ENCODE measurements at regions not wholly inside any gene's neighbourhood (a gene's known extent, or its start where the extent isn't known, plus 50 kb on each side); places are given as distances from the start of the nearest gene placed in this dataset.

GRCh38 chr19:31104451-31104850, 244.8 kb downstream of the TSHZ3 start:
- TF ChIP-seq CTCF (IDR thresholded peaks at IDR 0.05; ENCODE audit: insufficient read depth, low read length, poor library complexity, severe bottlenecking) = no peak
- H3K4me3 ChIP-seq (replicated peaks; ENCODE audit: low read depth, low read length) = no peak overlapping the region
- no peaks in the 10 kb centered on the region for H3K27me3 ChIP-seq (replicated peaks; ENCODE audit: control insufficient read depth, insufficient read depth, low read length)
- no peaks in the 10 kb centered on the region for H3K36me3 ChIP-seq (ENCODE audit: control insufficient read depth, insufficient read depth, low read length)
- no peak for DNase-seq (ENCODE audit: extremely low read depth, insufficient read length)

DNA sequence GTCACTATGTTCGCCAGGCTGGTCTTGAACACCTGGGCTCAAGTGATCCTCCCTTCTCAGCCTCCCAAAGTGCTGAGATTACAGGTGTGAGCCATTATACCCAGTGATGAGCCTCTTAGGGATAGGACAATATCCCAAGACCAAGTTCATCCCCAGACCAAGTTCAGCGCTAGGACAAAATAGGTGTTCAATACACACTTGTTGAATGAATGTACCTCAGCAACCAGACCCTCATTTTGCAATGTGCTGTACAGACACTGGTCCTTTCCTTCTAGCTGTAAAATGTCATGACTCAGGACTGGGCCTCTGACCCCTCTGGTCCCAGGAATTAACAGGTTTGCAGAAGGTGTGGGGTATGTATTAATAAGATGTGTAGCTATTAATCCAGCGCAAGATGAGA, 246.0 kb downstream of the TSHZ3 start:
- no peak for TF ChIP-seq CTCF (IDR thresholded peaks at IDR 0.05; ENCODE audit: insufficient read depth, low read length, poor library complexity, severe bottlenecking)
- no peak for DNase-seq (ENCODE audit: extremely low read depth, insufficient read length)
- no peak overlapping the region for H3K4me3 ChIP-seq (replicated peaks; ENCODE audit: low read depth, low read length)
- no peaks in the 10 kb centered on the region for H3K36me3 ChIP-seq (ENCODE audit: control insufficient read depth, insufficient read depth, low read length)
- H3K27me3 ChIP-seq (replicated peaks; ENCODE audit: control insufficient read depth, insufficient read depth, low read length) = no peaks in the 10 kb centered on the region

DNA sequence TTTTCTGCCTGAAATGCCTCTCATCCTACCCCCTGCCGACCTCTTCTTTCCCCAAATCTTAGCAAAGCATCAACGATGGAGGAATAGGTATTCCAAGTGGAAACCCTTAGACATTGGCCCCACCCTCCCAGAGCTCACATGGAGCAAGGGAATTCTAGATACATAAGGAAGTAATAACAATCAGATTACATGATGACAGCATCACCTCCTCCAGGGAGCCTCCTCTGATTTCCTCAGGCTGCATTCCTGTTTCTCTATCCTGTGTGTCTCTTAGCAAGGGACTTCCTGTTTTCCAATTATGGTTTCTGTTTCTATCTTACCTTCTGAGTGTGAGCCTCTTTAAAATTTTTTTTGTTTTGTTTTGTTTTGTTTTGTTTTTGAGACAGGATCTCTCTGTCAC, 246.6 kb downstream of the TSHZ3 start:
- H3K36me3 ChIP-seq (ENCODE audit: control insufficient read depth, insufficient read depth, low read length) = no peaks in the 10 kb centered on the region
- no peak for TF ChIP-seq CTCF (IDR thresholded peaks at IDR 0.05; ENCODE audit: insufficient read depth, low read length, poor library complexity, severe bottlenecking)
- H3K4me3 ChIP-seq (replicated peaks; ENCODE audit: low read depth, low read length) = no peak overlapping the region
- H3K27me3 ChIP-seq (replicated peaks; ENCODE audit: control insufficient read depth, insufficient read depth, low read length) = no peaks in the 10 kb centered on the region
- DNase-seq (ENCODE audit: extremely low read depth, insufficient read length) = no peak

DNA sequence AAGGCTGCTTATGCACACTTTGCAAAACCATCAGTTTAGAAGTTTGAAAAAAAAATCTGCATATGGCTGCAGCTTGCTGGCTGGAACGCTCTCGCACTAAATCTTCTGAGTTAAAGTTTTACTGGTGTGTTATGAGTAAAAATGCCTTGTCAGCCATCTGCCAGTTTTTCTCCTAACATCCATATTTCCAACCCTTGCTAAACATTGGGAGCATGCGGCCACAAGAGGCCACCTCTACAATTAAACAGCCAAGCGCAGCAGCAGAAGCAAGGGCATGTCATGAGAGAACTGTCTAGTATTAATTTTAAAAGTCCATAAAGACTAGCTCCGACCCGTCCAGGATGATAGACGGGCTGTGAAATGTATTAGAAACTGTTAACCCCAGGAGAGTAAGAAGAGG, 248.3 kb downstream of the TSHZ3 start:
- H3K4me3 ChIP-seq (replicated peaks; ENCODE audit: low read depth, low read length) = no peak overlapping the region
- no peak for TF ChIP-seq CTCF (IDR thresholded peaks at IDR 0.05; ENCODE audit: insufficient read depth, low read length, poor library complexity, severe bottlenecking)
- no peaks in the 10 kb centered on the region for H3K36me3 ChIP-seq (ENCODE audit: control insufficient read depth, insufficient read depth, low read length)
- no peaks in the 10 kb centered on the region for H3K27me3 ChIP-seq (replicated peaks; ENCODE audit: control insufficient read depth, insufficient read depth, low read length)
- no peak for DNase-seq (ENCODE audit: extremely low read depth, insufficient read length)

GRCh38 chr19:31100206-31100590, 249.0 kb downstream of the TSHZ3 start:
- no peaks in the 10 kb centered on the region for H3K27me3 ChIP-seq (replicated peaks; ENCODE audit: control insufficient read depth, insufficient read depth, low read length)
- no peak for DNase-seq (ENCODE audit: extremely low read depth, insufficient read length)
- no peak overlapping the region for H3K4me3 ChIP-seq (replicated peaks; ENCODE audit: low read depth, low read length)
- no peaks in the 10 kb centered on the region for H3K36me3 ChIP-seq (ENCODE audit: control insufficient read depth, insufficient read depth, low read length)
- no peak for TF ChIP-seq CTCF (IDR thresholded peaks at IDR 0.05; ENCODE audit: insufficient read depth, low read length, poor library complexity, severe bottlenecking)

- Histone ChIP-seq H3K4me3 (replicated peaks; ENCODE audit: low read depth, low read length) (no peak overlapping the region), H3K27me3 (replicated peaks; ENCODE audit: control insufficient read depth, insufficient read depth, low read length) (no peaks in the 10 kb centered on the region), H3K36me3 (ENCODE audit: control insufficient read depth, insufficient read depth, low read length) (no peaks in the 10 kb centered on the region)
- DNase-seq (ENCODE audit: extremely low read depth, insufficient read length) = no peak
- no peak for TF ChIP-seq CTCF (IDR thresholded peaks at IDR 0.05; ENCODE audit: insufficient read depth, low read length, poor library complexity, severe bottlenecking)
These were observed 249.6 kb downstream of the TSHZ3 start for GRCh38 chr19:31099515-31100205.
